HFFc6 (cell line): ENCODE measurements at regions not wholly inside any gene's neighbourhood (a gene's known extent, or its start where the extent isn't known, plus 50 kb on each side); places are given as distances from the start of the nearest gene placed in this dataset.

Source experiments
- DNase-seq: peaks from one replicate; pipeline ENCODE4 v3.0.0-alpha.2; 2018
- H3K27ac Mint-ChIP-seq: 2 replicates; pipeline ENCODE4 v1.8.0; 2020; ENCODE audit warnings: mild to moderate bottlenecking, mixed read lengths
- H3K27me3 Mint-ChIP-seq: 2 replicates; pipeline ENCODE4 v1.8.0; 2021; ENCODE audit warnings: mild to moderate bottlenecking, moderate library complexity, mixed read lengths; ENCODE audit not compliant: insufficient read depth
- H3K36me3 Mint-ChIP-seq: 2 replicates; pipeline ENCODE4 v1.8.0; 2021; ENCODE audit warnings: low read depth, mixed read lengths
- H3K4me1 Mint-ChIP-seq: 2 replicates; pipeline ENCODE4 v1.8.0; 2020; ENCODE audit warnings: low read depth, mixed read lengths
- H3K4me3 Mint-ChIP-seq: 2 replicates; pipeline ENCODE4 v1.8.0; 2020; ENCODE audit warnings: mild to moderate bottlenecking, moderate library complexity, mixed read lengths
- H3K9me3 Mint-ChIP-seq: 2 replicates; pipeline ENCODE4 v1.8.0; 2020; ENCODE audit warnings: mild to moderate bottlenecking, mixed read lengths
- TF ChIP-seq, protein P1 (sequence below): fragments of 200-600 bp; sonication (generic); IDR thresholded peaks from 2 replicates; pipeline ENCODE4 v1.5.0; 2021; ENCODE audit warnings: antibody characterized with exemption, mild to moderate bottlenecking

DNA sequence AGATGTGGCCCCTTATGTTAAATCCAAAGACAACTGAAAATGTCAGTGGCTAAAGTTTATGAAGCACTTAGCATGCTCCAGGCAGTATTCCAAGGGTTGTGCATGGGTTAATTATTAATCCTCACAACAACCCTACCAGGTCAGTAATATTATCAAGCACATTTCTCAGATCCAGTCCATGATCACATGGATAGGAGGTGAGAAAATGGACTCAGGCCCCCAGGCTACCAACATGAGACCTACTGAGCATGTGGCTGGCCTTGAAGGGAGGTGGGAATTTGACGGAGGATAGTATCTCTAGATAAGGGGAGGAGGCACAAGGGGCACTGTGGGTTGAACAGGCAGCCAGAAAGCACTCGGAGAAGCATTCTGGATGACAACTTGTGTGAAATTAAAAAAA, 412.0 kb downstream of the MEIS1 start:
- Mint-ChIP-seq H3K27me3 (no peaks in the 10 kb centered on the region), H3K4me3 (no peak overlapping the region), H3K36me3 (no peaks in the 10 kb centered on the region), H3K27ac (no peak overlapping the region), H3K4me1 (peaks cover 38% of the 10 kb centered on the region), H3K9me3 (no peaks in the 10 kb centered on the region)
- no peak for DNase-seq
- TF ChIP-seq, protein P1, sequence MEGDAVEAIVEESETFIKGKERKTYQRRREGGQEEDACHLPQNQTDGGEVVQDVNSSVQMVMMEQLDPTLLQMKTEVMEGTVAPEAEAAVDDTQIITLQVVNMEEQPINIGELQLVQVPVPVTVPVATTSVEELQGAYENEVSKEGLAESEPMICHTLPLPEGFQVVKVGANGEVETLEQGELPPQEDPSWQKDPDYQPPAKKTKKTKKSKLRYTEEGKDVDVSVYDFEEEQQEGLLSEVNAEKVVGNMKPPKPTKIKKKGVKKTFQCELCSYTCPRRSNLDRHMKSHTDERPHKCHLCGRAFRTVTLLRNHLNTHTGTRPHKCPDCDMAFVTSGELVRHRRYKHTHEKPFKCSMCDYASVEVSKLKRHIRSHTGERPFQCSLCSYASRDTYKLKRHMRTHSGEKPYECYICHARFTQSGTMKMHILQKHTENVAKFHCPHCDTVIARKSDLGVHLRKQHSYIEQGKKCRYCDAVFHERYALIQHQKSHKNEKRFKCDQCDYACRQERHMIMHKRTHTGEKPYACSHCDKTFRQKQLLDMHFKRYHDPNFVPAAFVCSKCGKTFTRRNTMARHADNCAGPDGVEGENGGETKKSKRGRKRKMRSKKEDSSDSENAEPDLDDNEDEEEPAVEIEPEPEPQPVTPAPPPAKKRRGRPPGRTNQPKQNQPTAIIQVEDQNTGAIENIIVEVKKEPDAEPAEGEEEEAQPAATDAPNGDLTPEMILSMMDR: no peak

DNA sequence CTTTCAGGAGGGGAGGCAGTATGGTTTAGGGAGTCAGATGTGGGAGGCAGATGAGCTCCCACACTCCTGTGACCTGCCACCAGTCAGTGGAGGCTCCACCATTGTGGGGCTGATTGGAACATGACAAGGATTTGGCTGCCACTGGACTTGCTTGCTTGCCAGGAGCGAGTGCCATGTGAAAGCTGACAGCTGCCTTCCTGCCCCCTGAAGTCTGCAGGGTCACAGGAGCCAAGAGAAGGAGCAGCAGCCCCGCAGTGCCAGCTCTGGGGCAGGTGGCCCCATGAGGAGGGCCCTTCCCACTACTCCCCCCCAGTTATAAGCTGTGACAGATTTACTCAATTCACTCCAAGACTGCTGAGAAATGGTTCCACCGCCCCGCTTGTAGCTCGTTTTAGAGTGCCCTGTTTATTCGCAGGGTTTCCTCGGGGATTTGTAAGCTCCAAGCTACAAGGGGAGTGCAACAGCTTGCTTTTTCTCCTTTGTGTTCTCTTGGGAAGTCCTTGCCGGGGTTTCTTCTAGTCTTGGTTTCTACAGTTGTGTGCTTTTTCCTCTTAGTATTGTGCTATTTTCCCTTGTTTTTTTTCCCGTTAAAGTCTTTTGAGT, 414.3 kb downstream of the MEIS1 start:
- Mint-ChIP-seq H3K27ac (no peak overlapping the region), H3K9me3 (no peaks in the 10 kb centered on the region), H3K4me1 (peaks cover 43% of the 10 kb centered on the region), H3K4me3 (no peak overlapping the region), H3K27me3 (no peaks in the 10 kb centered on the region), H3K36me3 (no peaks in the 10 kb centered on the region)
- TF ChIP-seq, protein P1: no peak
- DNase-seq: no peak

DNA sequence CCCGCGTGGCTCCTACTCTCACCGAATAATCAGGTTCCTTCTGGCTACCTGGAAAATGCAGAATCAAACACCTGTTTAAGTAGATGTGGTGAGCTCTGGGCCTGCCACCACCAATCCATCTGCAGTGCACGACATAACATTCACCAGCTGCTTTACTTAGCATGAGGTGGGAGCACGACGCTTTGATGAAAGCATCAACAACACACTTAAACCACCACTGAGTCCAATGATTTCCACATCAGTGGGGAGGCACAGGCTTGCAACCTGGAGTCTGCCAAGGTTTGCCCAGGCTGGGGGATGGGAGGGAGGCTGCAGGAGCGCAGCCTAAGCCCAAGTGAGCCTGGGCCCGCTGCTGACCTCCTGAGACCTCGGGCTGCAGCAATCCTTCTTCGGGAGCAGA, 415.5 kb downstream of the MEIS1 start:
- peaks cover 45% of the 10 kb centered on the region for H3K4me1 Mint-ChIP-seq
- no peaks in the 10 kb centered on the region for H3K36me3 Mint-ChIP-seq
- no peak overlapping the region for H3K27ac Mint-ChIP-seq
- no peaks in the 10 kb centered on the region for H3K27me3 Mint-ChIP-seq
- no peaks in the 10 kb centered on the region for H3K9me3 Mint-ChIP-seq
- TF ChIP-seq, protein P1: no peak
- H3K4me3 Mint-ChIP-seq: no peak overlapping the region
- no peak for DNase-seq

DNA sequence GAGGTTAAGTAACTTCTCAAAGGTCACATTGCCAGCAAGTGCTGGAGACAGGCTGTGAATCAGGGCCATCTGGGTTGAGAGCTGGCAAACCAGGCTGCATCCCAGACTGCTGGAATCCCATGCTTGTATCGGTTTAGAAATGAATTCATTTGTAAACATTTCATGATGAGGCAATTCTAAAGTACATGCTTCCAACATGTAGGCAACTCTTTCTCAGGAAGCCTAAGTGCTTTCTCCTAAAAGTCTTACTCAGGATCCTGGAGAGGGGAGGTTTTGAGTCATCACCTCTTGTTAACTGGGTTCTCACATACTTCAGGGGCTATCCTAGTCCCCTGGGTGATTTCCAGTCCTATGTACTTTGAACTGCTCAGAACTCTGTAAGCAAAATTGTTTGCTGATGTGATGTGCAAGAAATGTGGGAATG, 416.5 kb downstream of the MEIS1 start:
- TF ChIP-seq, protein P1: no peak
- H3K4me3 Mint-ChIP-seq: no peak overlapping the region
- no peaks in the 10 kb centered on the region for H3K27me3 Mint-ChIP-seq
- H3K9me3 Mint-ChIP-seq: no peaks in the 10 kb centered on the region
- peak; percentile 81 for DNase-seq
- peaks cover 41% of the 10 kb centered on the region for H3K4me1 Mint-ChIP-seq
- peaks cover 5% of the 10 kb centered on the region; the same call in 1 of the 2 replicates for H3K36me3 Mint-ChIP-seq
- H3K27ac Mint-ChIP-seq: peak overlapping the region; percentile 48; the same call in 1 of the 2 replicates

DNA sequence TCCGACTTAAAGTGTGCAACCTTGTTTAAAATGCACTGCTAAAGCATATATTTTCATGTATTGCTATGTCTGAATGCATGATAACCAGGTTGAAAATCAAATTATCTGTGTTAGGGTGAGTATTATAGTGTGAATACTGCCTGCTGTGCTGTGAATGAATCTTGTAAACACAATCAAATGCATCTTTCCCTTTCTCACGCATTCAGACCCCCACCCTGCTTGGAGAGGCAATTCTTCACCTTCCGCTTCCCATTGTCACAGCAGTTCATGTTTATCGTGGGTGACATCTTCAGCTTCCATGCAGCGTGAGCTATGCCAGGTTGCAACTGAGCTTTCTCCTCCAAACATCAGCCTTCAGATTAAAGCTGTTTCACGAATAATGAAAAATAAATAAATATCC, 418.0 kb downstream of the MEIS1 start:
- Mint-ChIP-seq H3K9me3 (no peaks in the 10 kb centered on the region), H3K4me3 (no peak overlapping the region), H3K27me3 (no peaks in the 10 kb centered on the region), H3K27ac (no peak overlapping the region), H3K36me3 (peaks cover 12% of the 10 kb centered on the region), H3K4me1 (peaks cover 41% of the 10 kb centered on the region)
- no peak for DNase-seq
- TF ChIP-seq, protein P1: no peak
